Stomach (tissue), 8 donors: ENCODE measurements at regions not wholly inside any gene's neighbourhood (a gene's known extent, or its start where the extent isn't known, plus 50 kb on each side); places are given as distances from the start of the nearest gene placed in this dataset.

Experiments
- DNase-seq, 2 donors: peaks; one replicate each; pipeline versions ENCODE4 v3.0.0 to v3.0.0-alpha.2; 2013 to 2019
- H3K27ac ChIP-seq, 5 donors: fragments of 200-600 bp in 4 of 5; sonication (generic) in 4 of 5; one replicate each; pipeline ENCODE4 v1.5.1; 2013 to 2019; ENCODE audit warnings: mild to moderate bottlenecking in 1 of 5, moderate library complexity in 1 of 5
- H3K27me3 ChIP-seq, 3 donors: fragments of 200-600 bp; sonication (generic); one replicate each; pipeline ENCODE4 v1.5.1; 2017 to 2019; ENCODE audit warnings: mixed run types in 1 of 3
- H3K36me3 ChIP-seq, 4 donors: fragments of 200-600 bp; sonication (generic); 1 replicate in 3 of 4; 2 replicates in 1 of 4; pipeline ENCODE4 v1.5.1; 2016 to 2019
- H3K4me1 ChIP-seq, 4 donors: fragments of 200-600 bp; sonication (generic); one replicate each; pipeline ENCODE4 v1.5.1; 2016 to 2019
- H3K4me3 ChIP-seq, 4 donors: fragments of 200-600 bp; sonication (generic) in 3 of 4; one replicate each; pipeline ENCODE4 v1.5.1; 2016 to 2019; ENCODE audit warnings: mild to moderate bottlenecking in 1 of 4
- H3K9me3 ChIP-seq, 4 donors: fragments of 200-600 bp; sonication (generic); one replicate each; pipeline ENCODE4 v1.5.1; 2016 to 2019
- CTCF ChIP-seq, 7 experiments: fragments of 450-650 bp in 4 of 7; fragments of 200-600 bp in 3 of 7; sonication (generic) in 3 of 7; IDR thresholded peaks; one replicate each; pipeline ENCODE4 v1.5.1; 2016 to 2019; ENCODE audit warnings: antibody characterized with exemption in 7 of 7, control low read depth in 2 of 7, mild to moderate bottlenecking in 1 of 7
- EP300 ChIP-seq: sonication (generic); formaldehyde crosslinking; IDR thresholded peaks from one replicate; pipeline ENCODE4 v1.6.1; 2017; ENCODE audit warnings: antibody characterized with exemption
- POLR2A ChIP-seq, 4 donors: fragments of 450-650 bp; IDR thresholded peaks; one replicate each; pipeline ENCODE4 v1.6.1; 2016; ENCODE audit warnings: antibody characterized with exemption in 4 of 4, control low read depth in 2 of 4, mild to moderate bottlenecking in 1 of 4, moderate library complexity in 1 of 4
- POLR2AphosphoS5 ChIP-seq, 3 donors: sonication (generic); formaldehyde crosslinking; IDR thresholded peaks; one replicate each; pipeline ENCODE4 v1.6.1; 2016; ENCODE audit warnings: antibody characterized with exemption in 3 of 3
- WGBS, 5 donors: extraction: QIAGEN DNeasy Blood & Tissue Kit in 3 of 5; methylation state at CpG; one replicate each; pipeline versions ENCODE4 v1.1.5 to v1.1.7; 2013 to 2018; 5-methylcytosine and 5-hydroxymethylcytosine counted together
- intact Hi-C: fragments of 100-400 bp; cut with DNase I; formaldehyde crosslinking; loops from one replicate; pipeline ENCODE4 v1.15.1; 2023; ENCODE audit warnings: low total_unique reads
- donor health status: healthy with polysubstance abuse.
- donor health status: Bipolar disorder and iron deficiency.
- donor health status: healthy.

- no peaks in the 10 kb centered on the region for H3K9me3 ChIP-seq
- intact Hi-C loops, result no loop called here
- TF ChIP-seq POLR2A (IDR thresholded peaks at IDR 0.05) (no peak), CTCF (IDR thresholded peaks at IDR 0.05) (no peak), POLR2AphosphoS5 (IDR thresholded peaks at IDR 0.05) (no peak), EP300 (no peak)
- WGBS, 5 donors, result 63 to 81% (median 73%) methylated on average over 11 of the region's 11 CpGs
- no peak for DNase-seq
- no peak overlapping the region for H3K27ac ChIP-seq
- no peak overlapping the region for H3K4me3 ChIP-seq
- H3K4me1 ChIP-seq, result peaks cover 0 to 20% (median 6%) of the 10 kb centered on the region in 4 donors
- H3K36me3 ChIP-seq, result no peaks in the 10 kb centered on the region
- H3K27me3 ChIP-seq, result peaks cover 0 to 8% (median 0%) of the 10 kb centered on the region in 3 donors
These were observed 125.0 kb upstream of the DLG1 start for GRCh38 chr3:197423376-197423775.

- Histone ChIP-seq H3K27me3 (peaks cover 0 to 8% (median 0%) of the 10 kb centered on the region in 3 donors), H3K9me3 (no peaks in the 10 kb centered on the region), H3K27ac (no peak overlapping the region), H3K4me1 (peaks cover 0 to 12% (median 1%) of the 10 kb centered on the region in 4 donors), H3K36me3 (no peaks in the 10 kb centered on the region), H3K4me3 (no peak overlapping the region)
- WGBS, 5 donors, result 72 to 80% (median 75%) methylated on average over 6 to 7 of the region's 7 CpGs
- TF ChIP-seq EP300 (no peak), POLR2A (IDR thresholded peaks at IDR 0.05) (no peak), CTCF (IDR thresholded peaks at IDR 0.05) (no peak), POLR2AphosphoS5 (IDR thresholded peaks at IDR 0.05) (no peak)
- no peak for DNase-seq
- intact Hi-C loops, result no loop called here
These were observed 124.1 kb upstream of the DLG1 start for GRCh38 chr3:197422506-197422905.

GRCh38 chr3:197421021-197421420, 122.6 kb upstream of the DLG1 start:
- 83 to 91% (median 86%) methylated on average over 9 of the region's 9 CpGs for whole genome bisulfite sequencing, 5 donors
- Histone ChIP-seq H3K27me3 (peaks cover 0 to 8% (median 0%) of the 10 kb centered on the region in 3 donors), H3K4me3 (no peak overlapping the region), H3K36me3 (no peaks in the 10 kb centered on the region), H3K9me3 (no peaks in the 10 kb centered on the region), H3K4me1 (peaks cover 0 to 12% (median 2%) of the 10 kb centered on the region in 4 donors), H3K27ac (no peak overlapping the region)
- TF ChIP-seq CTCF (IDR thresholded peaks at IDR 0.05) (no peak), POLR2AphosphoS5 (IDR thresholded peaks at IDR 0.05) (no peak), EP300 (no peak), POLR2A (IDR thresholded peaks at IDR 0.05) (no peak)
- intact Hi-C loops, result no loop called here
- DNase-seq, result no peak

GRCh38 chr3:197420566-197420965, 122.2 kb upstream of the DLG1 start:
- TF ChIP-seq CTCF (IDR thresholded peaks at IDR 0.05) (no peak), POLR2A (IDR thresholded peaks at IDR 0.05) (no peak), POLR2AphosphoS5 (IDR thresholded peaks at IDR 0.05) (no peak)
- no peak for DNase-seq
- 62 to 82% (median 73%) methylated on average over 4 of the region's 4 CpGs for WGBS, 5 donors
- Histone ChIP-seq H3K4me1 (peaks cover 0 to 12% (median 2%) of the 10 kb centered on the region in 4 donors), H3K36me3 (no peaks in the 10 kb centered on the region), H3K27ac (no peak overlapping the region), H3K4me3 (no peak overlapping the region), H3K27me3 (peaks cover 0 to 8% (median 0%) of the 10 kb centered on the region in 3 donors), H3K9me3 (no peaks in the 10 kb centered on the region)
- intact Hi-C loops, result no loop called here
